HCT116 (cell line): ENCODE measurements at regions not wholly inside any gene's neighbourhood (a gene's known extent, or its start where the extent isn't known, plus 50 kb on each side); places are given as distances from the start of the nearest gene placed in this dataset.

Experiments used
- ATAC-seq: fragments of 200-7000 bp; cut with Tn5 transposase; 2 replicates; pipeline ENCODE4 v1.9.1; 2020; ENCODE audit warnings: mild to moderate bottlenecking, moderate library complexity
- BruUV-seq: library from RNA; stranded (reverse); fragments of 400-500 nt; replicated peaks from 2 replicates; lab custom pipeline; 2021; lab: Mats Ljungman, UMichigan
- CTCF ChIA-PET: fragments of 300-600 bp; sonication (Branson Sonifier 250); formaldehyde crosslinking; loops from one replicate; lab custom pipeline; 2021; ENCODE audit warnings: antibody characterized with exemption; lab: Charles Lee
- POLR2A ChIA-PET: fragments of 300-600, 350-600 bp; sonication (Branson Sonifier 250); formaldehyde crosslinking; loops from one replicate; lab custom pipeline; 2021; ENCODE audit warnings: antibody characterized with exemption; lab: Charles Lee
- RAD21 ChIA-PET, 2 experiments: fragments of 300-600 bp; sonication (Branson Sonifier 250); formaldehyde crosslinking; loops; one replicate each; lab custom pipeline; 2023; ENCODE audit warnings: low total read pairs in 2 of 2; ENCODE audit not compliant: uncharacterized antibody in 2 of 2, unreplicated experiment in 2 of 2, low non-redundant PET in 1 of 2; lab: Charles Lee
- DNase-seq: peaks from one replicate; pipeline ENCODE4 v3.0.0-alpha.2; 2010; ENCODE audit warnings: low read depth, low spot score
- H2AFZ ChIP-seq: fragments of 200-600 bp; shearing (Covaris generic), sonication (generic); 2 replicates; pipeline ENCODE4 v1.6.1; 2017; ENCODE audit warnings: low read depth, mixed run types, mixed read lengths, antibody characterized with exemption, low read length; ENCODE audit not compliant: poor library complexity, severe bottlenecking
- H3K27ac ChIP-seq: 2 replicates; pipeline ENCODE4 v1.5.1; 2012; ENCODE audit warnings: low read depth, low read length
- H3K27me3 ChIP-seq: fragments of 200-600 bp; sonication (generic); 2 replicates; pipeline ENCODE4 v1.6.1; 2016; ENCODE audit warnings: mixed run types, low read length, mixed read lengths; ENCODE audit not compliant: insufficient read depth
- H3K36me3 ChIP-seq, 2 experiments: fragments of 200-500 bp in 1 of 2; fragments of 200-600 bp in 1 of 2; sonication (Bioruptor generic) in 1 of 2; sonication (generic) in 1 of 2; 2 replicates each; pipeline versions ENCODE4 v1.5.1 to v1.6.1; 2014 to 2016; ENCODE audit warnings: low read length in 2 of 2, inconsistent platforms in 1 of 2, mixed read lengths in 1 of 2, mixed run types in 1 of 2; ENCODE audit not compliant: insufficient read depth in 2 of 2, control insufficient read depth in 1 of 2
- H3K4me1 ChIP-seq, 2 experiments: fragments of 200-600 bp in 1 of 2; sonication (generic) in 1 of 2; 2 replicates each; pipeline versions ENCODE4 v1.5.1 to v1.6.1; 2012 to 2017; ENCODE audit warnings: low read length in 2 of 2, inconsistent platforms in 1 of 2, mild to moderate bottlenecking in 1 of 2, mixed read lengths in 1 of 2, mixed run types in 1 of 2, moderate library complexity in 1 of 2; ENCODE audit not compliant: insufficient read depth in 2 of 2, control insufficient read depth in 1 of 2
- H3K4me2 ChIP-seq: fragments of 200-600 bp; sonication (generic); 2 replicates; pipeline ENCODE4 v1.6.1; 2017; ENCODE audit warnings: mixed run types, low read length, mixed read lengths
- H3K4me3 ChIP-seq, 2 experiments: fragments of 200-600 bp in 1 of 2; sonication (generic) in 1 of 2; replicated peaks in 1 of 2; 2 replicates each; pipeline ENCODE4 v1.5.1; 2011 to 2016; ENCODE audit warnings: low read length in 2 of 2, control low read depth in 1 of 2, low read depth in 1 of 2, mild to moderate bottlenecking in 1 of 2, mixed read lengths in 1 of 2, mixed run types in 1 of 2
- H3K79me2 ChIP-seq: fragments of 200-600 bp; sonication (generic); 2 replicates; pipeline ENCODE4 v1.6.1; 2017; ENCODE audit warnings: mild to moderate bottlenecking, mixed run types, low read length, moderate library complexity, mixed read lengths; ENCODE audit not compliant: insufficient read depth
- H3K9ac ChIP-seq: fragments of 200-600 bp; sonication (generic); 2 replicates; pipeline ENCODE4 v1.6.1; 2016; ENCODE audit warnings: low read length, mixed read lengths
- H3K9me2 ChIP-seq: fragments of 200-600 bp; sonication (generic), shearing (Covaris generic); 2 replicates; pipeline ENCODE4 v1.6.1; 2017; ENCODE audit warnings: mixed run types, mild to moderate bottlenecking, moderate library complexity; ENCODE audit not compliant: insufficient read depth
- H3K9me3 ChIP-seq, 2 experiments: fragments of 200-500 bp in 1 of 2; fragments of 200-600 bp in 1 of 2; sonication (Bioruptor generic) in 1 of 2; sonication (generic) in 1 of 2; 2 replicates each; pipeline ENCODE4 v1.6.1; 2014 to 2017; ENCODE audit warnings: low read length in 2 of 2, mixed read lengths in 2 of 2, inconsistent platforms in 1 of 2, low read depth in 1 of 2, mild to moderate bottlenecking in 1 of 2, mixed run types in 1 of 2, moderate library complexity in 1 of 2; ENCODE audit not compliant: control insufficient read depth in 1 of 2, insufficient read depth in 1 of 2
- H4K20me1 ChIP-seq: fragments of 200-600 bp; sonication (generic), shearing (Covaris generic); 2 replicates; pipeline ENCODE4 v1.6.1; 2017; ENCODE audit warnings: mixed run types, mild to moderate bottlenecking, moderate library complexity; ENCODE audit not compliant: insufficient read depth
- CBX3 ChIP-seq: IDR thresholded peaks from 2 replicates; pipeline ENCODE4 v1.6.1; 2012; ENCODE audit warnings: low read depth
- CEBPB ChIP-seq: IDR thresholded peaks from 2 replicates; pipeline ENCODE4 v1.6.1; 2012; ENCODE audit warnings: low read depth
- CTCF ChIP-seq, 3 experiments: fragments of 200-600 bp in 1 of 3; sonication (generic) in 1 of 3; IDR thresholded peaks in 2 of 3; conservative IDR thresholded peaks in 1 of 3; 2 replicates each; pipeline ENCODE4 v1.5.1; 2012 to 2017; ENCODE audit warnings: low read depth in 2 of 3, low read length in 2 of 3, antibody characterized with exemption in 1 of 3, borderline replicate concordance in 1 of 3, control low read depth in 1 of 3, mild to moderate bottlenecking in 1 of 3, mixed read lengths in 1 of 3, mixed run types in 1 of 3, moderate library complexity in 1 of 3; ENCODE audit not compliant: insufficient read depth in 1 of 3
- EGR1 ChIP-seq: IDR thresholded peaks from 2 replicates; pipeline ENCODE4 v1.6.1; 2012; ENCODE audit warnings: low read depth
- ELF1 ChIP-seq: IDR thresholded peaks from 2 replicates; pipeline ENCODE4 v1.6.1; 2012; ENCODE audit warnings: low read depth, borderline replicate concordance
- JUND ChIP-seq: IDR thresholded peaks from 2 replicates; pipeline ENCODE4 v1.6.1; 2012
- POLR2AphosphoS5 ChIP-seq: IDR thresholded peaks from 2 replicates; pipeline ENCODE4 v1.6.1; 2011; ENCODE audit warnings: mild to moderate bottlenecking, low read depth, low read length, moderate library complexity
- RAD21 ChIP-seq: IDR thresholded peaks from 2 replicates; pipeline ENCODE4 v1.6.1; 2012; ENCODE audit warnings: low read depth, mild to moderate bottlenecking
- REST ChIP-seq: IDR thresholded peaks from 2 replicates; pipeline ENCODE4 v1.6.1; 2012; ENCODE audit warnings: low read depth
- SP1 ChIP-seq: IDR thresholded peaks from 2 replicates; pipeline ENCODE4 v1.6.1; 2012; ENCODE audit warnings: low read depth
- ZFX ChIP-seq: fragments of 450-650 bp; IDR thresholded peaks from 2 replicates; pipeline ENCODE4 v1.6.1; 2017
- ZNF274 ChIP-seq: fragments of 200-500 bp; sonication (Bioruptor generic); IDR thresholded peaks from 2 replicates; pipeline ENCODE4 v1.6.1; 2014; ENCODE audit warnings: mild to moderate bottlenecking, low read depth, low read length, inconsistent platforms
- intact Hi-C: fragments of 100-400 bp; cut with micrococcal nuclease; formaldehyde crosslinking; loops from 2 replicates; pipeline ENCODE4 v1.10.0; 2022

GRCh38 chr9:80435591-80435990 lies 863.8 kb downstream of the TLE4 start:
- ChIA-PET CTCF (no interaction called here), POLR2A (no interaction called here), RAD21 (no interaction called here)
- no TSS peak for BruUV-seq
- Histone ChIP-seq H3K4me2 (no peak overlapping the region), H3K4me1 (no peaks in the 10 kb centered on the region), H3K36me3 (no peaks in the 10 kb centered on the region), H3K9ac (no peak overlapping the region), H3K79me2 (no peaks in the 10 kb centered on the region), H3K27me3 (no peaks in the 10 kb centered on the region), H3K9me2 (no peaks in the 10 kb centered on the region), H2AFZ (no peak overlapping the region), H3K9me3 (peaks cover 8 to 35% of the 10 kb centered on the region in 2 experiments; a peak in 2 of 4 replicates), H4K20me1 (no peaks in the 10 kb centered on the region), H3K4me3 (no peak overlapping the region), H3K27ac (no peak overlapping the region)
- ATAC-seq = no peak
- DNase-seq = no peak
- intact Hi-C loops = no loop called here
- TF ChIP-seq ELF1 (no peak), EGR1 (no peak), CTCF (IDR thresholded peaks at IDR 0.05 in 2 of 3, conservative IDR thresholded peaks at IDR 0.05 in 1 of 3; ENCODE audit: borderline replicate concordance in 1 of 3, insufficient read depth in 1 of 3, low read depth in 2 of 3, low read length in 2 of 3) (no peak), CEBPB (no peak), RAD21 (no peak), ZFX (no peak), SP1 (no peak), JUND (no peak), ZNF274 (no peak), REST (no peak), POLR2AphosphoS5 (no peak), CBX3 (no peak)
